Body of pancreas (tissue), 4 donors: ENCODE measurements at regions not wholly inside any gene's neighbourhood (a gene's known extent, or its start where the extent isn't known, plus 50 kb on each side); places are given as distances from the start of the nearest gene placed in this dataset.

Source experiments
- POLR2A ChIP-seq, 3 donors: fragments of 450-650 bp; IDR thresholded peaks; one replicate each; pipeline ENCODE4 v1.6.1; 2016; ENCODE audit warnings: antibody characterized with exemption in 3 of 3, mild to moderate bottlenecking in 2 of 3
- TF ChIP-seq, protein P1 (sequence below), 7 experiments: fragments of 450-650 bp in 4 of 7; fragments of 200-600 bp in 3 of 7; sonication (generic) in 3 of 7; IDR thresholded peaks; one replicate each; pipeline ENCODE4 v1.5.1; 2016 to 2019; ENCODE audit warnings: antibody characterized with exemption in 7 of 7

DNA sequence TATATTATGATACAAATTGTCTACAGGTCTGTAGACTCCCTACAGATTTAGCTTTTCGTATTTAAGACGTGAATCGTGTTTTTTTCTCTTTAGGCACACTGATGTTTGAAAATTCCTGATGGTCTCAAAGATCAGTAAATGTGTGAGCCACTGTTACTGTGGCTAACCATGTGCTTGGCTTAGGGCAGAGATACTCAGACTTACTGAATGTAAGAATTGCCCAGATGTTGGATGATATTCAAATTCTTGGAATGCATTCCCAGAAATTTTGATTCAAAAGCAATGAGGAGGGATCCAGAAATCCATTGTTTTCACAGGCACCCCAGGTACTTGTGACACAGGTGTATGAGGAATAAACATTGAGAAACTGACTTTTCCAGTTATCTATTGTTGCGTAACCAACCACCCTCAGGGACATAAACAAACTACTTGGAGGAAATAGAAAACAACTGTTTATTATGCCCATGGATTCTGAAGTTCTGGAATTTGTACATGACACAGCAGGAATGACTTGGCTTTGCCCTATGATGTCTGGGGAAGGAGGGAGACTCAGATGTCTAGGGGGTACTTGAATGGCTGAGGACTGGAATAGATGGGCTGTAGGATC, 339.6 kb upstream of the CITED2 start:
- TF ChIP-seq, protein P1, sequence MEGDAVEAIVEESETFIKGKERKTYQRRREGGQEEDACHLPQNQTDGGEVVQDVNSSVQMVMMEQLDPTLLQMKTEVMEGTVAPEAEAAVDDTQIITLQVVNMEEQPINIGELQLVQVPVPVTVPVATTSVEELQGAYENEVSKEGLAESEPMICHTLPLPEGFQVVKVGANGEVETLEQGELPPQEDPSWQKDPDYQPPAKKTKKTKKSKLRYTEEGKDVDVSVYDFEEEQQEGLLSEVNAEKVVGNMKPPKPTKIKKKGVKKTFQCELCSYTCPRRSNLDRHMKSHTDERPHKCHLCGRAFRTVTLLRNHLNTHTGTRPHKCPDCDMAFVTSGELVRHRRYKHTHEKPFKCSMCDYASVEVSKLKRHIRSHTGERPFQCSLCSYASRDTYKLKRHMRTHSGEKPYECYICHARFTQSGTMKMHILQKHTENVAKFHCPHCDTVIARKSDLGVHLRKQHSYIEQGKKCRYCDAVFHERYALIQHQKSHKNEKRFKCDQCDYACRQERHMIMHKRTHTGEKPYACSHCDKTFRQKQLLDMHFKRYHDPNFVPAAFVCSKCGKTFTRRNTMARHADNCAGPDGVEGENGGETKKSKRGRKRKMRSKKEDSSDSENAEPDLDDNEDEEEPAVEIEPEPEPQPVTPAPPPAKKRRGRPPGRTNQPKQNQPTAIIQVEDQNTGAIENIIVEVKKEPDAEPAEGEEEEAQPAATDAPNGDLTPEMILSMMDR (IDR thresholded peaks at IDR 0.05) = no peak
- no peak for TF ChIP-seq POLR2A (IDR thresholded peaks at IDR 0.05)
